ENCODE measurements at regions not wholly inside any gene's neighbourhood (a gene's known extent, or its start where the extent isn't known, plus 50 kb on each side); places are given as distances from the start of the nearest gene placed in this dataset.

DNA sequence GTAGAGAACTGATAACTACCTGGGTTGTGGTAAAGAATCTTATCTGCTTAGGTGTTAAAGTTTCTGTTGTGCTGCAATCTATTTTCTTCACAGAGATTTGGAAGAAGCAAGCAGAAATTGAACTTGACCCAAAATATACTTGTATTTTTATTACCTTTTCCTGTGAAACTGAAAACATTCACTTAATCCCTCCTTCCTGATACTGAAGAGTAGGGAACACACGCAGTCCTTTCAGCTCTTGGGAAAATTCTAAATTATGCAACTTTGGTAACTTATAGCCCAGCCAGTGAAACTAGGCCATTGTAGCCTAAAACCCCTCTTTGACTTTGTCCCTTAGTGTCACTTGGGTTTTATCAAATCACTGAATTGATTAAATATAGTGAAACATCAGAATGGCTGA is 128.4 kb upstream of the MEIS1 start:
- TF ChIP-seq, protein P1, sequence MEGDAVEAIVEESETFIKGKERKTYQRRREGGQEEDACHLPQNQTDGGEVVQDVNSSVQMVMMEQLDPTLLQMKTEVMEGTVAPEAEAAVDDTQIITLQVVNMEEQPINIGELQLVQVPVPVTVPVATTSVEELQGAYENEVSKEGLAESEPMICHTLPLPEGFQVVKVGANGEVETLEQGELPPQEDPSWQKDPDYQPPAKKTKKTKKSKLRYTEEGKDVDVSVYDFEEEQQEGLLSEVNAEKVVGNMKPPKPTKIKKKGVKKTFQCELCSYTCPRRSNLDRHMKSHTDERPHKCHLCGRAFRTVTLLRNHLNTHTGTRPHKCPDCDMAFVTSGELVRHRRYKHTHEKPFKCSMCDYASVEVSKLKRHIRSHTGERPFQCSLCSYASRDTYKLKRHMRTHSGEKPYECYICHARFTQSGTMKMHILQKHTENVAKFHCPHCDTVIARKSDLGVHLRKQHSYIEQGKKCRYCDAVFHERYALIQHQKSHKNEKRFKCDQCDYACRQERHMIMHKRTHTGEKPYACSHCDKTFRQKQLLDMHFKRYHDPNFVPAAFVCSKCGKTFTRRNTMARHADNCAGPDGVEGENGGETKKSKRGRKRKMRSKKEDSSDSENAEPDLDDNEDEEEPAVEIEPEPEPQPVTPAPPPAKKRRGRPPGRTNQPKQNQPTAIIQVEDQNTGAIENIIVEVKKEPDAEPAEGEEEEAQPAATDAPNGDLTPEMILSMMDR (IDR thresholded peaks at IDR 0.05; ENCODE audit: low read depth, low read length): no peak
- TF ChIP-seq, protein P2, sequence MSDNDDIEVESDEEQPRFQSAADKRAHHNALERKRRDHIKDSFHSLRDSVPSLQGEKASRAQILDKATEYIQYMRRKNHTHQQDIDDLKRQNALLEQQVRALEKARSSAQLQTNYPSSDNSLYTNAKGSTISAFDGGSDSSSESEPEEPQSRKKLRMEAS (IDR thresholded peaks at IDR 0.05; ENCODE audit: low read depth, low read length): no peak
- TF ChIP-seq POLR2A (IDR thresholded peaks at IDR 0.05; ENCODE audit: extremely low read depth, insufficient read length) (no peak), MYC (IDR thresholded peaks at IDR 0.05; ENCODE audit: low read depth, low read length) (no peak)

All from NB4 (cell line).